DMS153 (cell line): ENCODE measurements at regions not wholly inside any gene's neighbourhood (a gene's known extent, or its start where the extent isn't known, plus 50 kb on each side); places are given as distances from the start of the nearest gene placed in this dataset.
"Not testable (repeated sequence)": the region's sequence is repeated elsewhere in the genome, so short reads cannot be mapped to it uniquely, and the experiment has no call there.

ENCODE experiments used
- DNase-seq: peaks from one replicate; lab custom pipeline; 2025; lab: John Stamatoyannopoulos, UW

DNA sequence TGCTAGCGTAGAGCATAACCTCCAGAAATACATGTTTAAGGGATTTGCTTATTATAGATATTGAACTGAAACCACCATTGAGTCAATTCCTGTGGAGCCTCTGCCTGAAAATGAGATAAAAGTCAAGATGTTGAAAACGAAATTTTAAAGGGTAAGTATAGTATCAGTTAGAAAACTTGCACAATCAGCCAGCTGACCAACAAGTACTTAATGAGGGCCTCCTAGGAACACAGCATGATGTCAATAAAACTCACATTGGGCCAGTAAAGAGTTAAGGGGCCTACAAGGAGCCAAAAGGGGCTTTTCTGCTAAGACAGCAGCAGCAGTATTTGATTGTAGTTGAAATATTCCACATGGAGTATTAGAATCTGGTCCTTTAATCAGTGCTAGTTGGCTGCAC is 314.1 kb upstream of the PPARGC1A start:
- DNase-seq, result no peak

GRCh38 chr4:24202579-24202978 is 312.7 kb upstream of the PPARGC1A start:
- no peak for DNase-seq

GRCh38 chr4:24197955-24198354 is 308.1 kb upstream of the PPARGC1A start:
- DNase-seq, result no peak

- DNase-seq, result no peak
Measured at GRCh38 chr4:24196785-24197184, 306.9 kb upstream of the PPARGC1A start.

DNA sequence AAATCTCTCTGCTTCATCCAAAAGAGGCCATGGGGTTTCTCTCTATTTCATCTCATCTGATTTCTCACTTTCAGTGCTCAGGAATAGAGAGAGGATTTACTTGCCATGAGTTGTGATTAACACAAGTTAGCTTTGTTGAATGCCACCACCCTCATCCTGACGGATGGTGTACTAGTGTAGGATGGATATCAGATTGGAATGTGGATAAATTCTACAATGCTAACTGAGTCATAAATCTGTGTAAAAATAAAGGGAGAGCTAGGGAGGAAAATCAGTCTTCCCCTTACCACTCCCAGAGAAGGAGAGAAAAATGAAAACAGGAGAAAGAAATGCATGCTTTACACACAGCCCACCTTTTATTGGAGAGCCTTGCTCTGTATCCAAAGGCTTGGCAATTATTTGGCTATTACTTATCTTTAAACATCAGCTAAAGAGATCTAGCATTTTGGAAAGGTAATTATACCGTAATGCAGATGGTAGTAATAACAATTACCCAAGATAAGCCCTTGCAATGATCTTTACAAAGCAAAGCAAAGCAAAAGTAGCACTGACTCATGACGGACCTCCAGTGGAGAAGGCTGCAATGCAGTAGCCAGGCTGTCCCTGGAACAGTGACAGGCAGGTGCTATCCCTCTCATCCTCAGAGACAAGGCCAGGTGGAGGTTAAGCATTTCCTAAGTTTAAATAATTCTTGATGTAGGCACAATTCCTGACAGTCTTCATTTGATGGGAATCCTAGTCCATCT is 306.3 kb upstream of the PPARGC1A start:
- no peak for DNase-seq

DNA sequence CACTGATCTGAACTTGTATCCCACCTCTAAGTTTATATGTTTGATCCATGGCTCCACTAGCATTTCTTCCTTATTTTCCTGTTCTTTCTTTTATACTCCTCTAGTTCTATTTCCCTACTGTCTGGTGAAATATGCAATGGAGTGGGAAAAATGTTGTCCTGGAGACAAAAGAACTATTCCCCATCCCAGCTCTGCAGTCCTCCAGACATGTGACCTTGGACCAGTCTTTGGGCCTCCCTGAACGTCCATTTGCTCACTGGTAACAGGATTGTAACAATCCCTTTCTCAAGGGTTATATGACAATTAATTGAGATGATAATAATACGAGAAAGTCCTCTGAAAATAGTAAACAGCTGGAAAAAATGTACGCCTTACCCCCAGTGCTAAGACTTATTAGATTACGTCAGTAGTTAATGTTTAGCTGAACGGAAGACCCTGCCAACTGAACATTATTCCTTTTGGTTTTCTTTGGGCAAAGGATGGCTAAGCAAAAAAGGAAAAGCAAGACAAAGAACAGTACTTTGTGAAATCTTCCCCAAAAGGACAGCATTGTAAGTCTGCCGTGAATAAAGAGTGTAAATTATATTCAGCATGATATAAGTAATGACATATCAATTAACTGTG is 302.3 kb upstream of the PPARGC1A start:
- DNase-seq, result no peak

GRCh38 chr4:24190761-24191695 is 301.2 kb upstream of the PPARGC1A start:
- no peak for DNase-seq

DNA sequence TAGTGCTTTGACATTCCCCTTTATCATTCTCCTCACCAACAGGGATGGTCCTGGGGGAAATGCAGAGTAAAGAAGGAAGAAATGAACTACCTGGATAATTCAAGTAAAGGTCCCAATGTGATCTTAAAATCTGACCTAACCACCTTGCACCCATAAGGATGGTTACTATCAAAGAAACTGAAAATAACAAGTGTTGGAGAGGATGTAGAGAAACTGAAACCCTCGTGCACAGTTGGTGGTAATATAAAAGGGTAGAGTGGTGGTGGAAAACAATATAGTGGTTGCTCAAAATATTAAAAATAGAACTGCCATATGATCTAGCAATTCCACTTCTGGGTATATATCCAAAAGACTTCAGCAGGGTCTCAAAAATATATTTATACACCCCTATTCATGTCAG is 298.6 kb upstream of the PPARGC1A start:
- DNase-seq, result no peak

DNA sequence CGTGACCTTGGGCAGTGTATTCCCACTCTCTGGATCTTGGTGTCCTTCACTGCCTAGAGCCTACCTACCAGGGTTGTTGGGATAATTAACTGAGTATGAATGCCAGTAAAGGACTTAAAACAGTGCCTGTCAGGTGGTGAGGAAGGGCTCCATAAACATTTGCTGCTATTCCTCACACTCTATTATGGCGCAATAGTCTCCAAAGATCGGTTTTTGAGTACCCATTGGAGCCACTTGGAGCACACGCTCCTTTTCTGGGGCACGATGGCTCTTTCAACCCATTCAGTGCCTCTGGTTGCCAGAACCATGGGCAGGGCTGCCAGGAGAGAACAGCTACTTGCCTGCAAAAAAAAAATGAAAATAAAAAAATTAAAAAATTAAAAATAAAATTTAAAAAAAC is 296.6 kb upstream of the PPARGC1A start:
- no peak for DNase-seq

- no peak for DNase-seq
Measured at GRCh38 chr4:24181005-24181404, 291.2 kb upstream of the PPARGC1A start.

DNA sequence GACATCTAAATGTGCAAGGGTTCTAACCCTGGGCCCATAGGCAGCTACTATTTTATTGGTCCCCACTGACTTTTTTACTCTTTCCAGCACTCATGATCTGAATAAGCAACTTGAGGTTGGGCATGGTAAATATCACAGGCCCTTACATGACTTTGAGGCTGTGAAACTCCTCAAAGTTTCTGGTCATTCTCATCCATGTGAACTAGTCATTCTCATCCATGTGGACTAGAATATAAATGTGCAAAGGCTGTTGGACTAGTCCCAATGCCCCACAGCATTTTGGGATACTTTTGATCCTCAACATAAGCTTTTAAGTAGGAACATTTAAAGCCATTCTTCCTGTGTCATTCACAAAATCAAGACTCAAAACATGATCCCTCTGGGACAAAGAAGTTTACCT is 290.7 kb upstream of the PPARGC1A start:
- DNase-seq, result no peak

- DNase-seq, result no peak
Measured at GRCh38 chr4:24179201-24179840, 289.5 kb upstream of the PPARGC1A start.

GRCh38 chr4:24177443-24177842 is 287.6 kb upstream of the PPARGC1A start:
- not testable (repeated sequence) for DNase-seq

DNA sequence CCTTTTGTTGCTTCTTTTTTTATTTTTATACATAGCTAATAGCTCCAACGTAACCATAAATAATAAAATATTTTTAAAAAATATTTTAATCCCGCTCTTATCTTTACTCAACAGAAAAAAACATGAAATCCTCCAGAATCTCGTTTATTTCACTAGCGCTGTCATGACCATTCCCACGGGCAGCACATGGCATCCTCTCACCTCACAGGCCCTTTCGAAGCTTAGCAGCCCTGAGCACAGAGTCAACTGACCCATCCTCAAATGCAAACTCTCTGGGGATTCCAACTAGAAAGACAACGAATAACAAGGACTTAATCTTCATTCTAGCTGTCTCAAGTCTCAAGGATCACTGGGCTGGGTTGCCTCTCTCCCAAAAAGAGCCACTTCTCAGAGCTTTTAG is 285.9 kb upstream of the PPARGC1A start:
- DNase-seq, result no peak

- no peak for DNase-seq
Measured at GRCh38 chr4:24174602-24175001, 284.8 kb upstream of the PPARGC1A start.

DNA sequence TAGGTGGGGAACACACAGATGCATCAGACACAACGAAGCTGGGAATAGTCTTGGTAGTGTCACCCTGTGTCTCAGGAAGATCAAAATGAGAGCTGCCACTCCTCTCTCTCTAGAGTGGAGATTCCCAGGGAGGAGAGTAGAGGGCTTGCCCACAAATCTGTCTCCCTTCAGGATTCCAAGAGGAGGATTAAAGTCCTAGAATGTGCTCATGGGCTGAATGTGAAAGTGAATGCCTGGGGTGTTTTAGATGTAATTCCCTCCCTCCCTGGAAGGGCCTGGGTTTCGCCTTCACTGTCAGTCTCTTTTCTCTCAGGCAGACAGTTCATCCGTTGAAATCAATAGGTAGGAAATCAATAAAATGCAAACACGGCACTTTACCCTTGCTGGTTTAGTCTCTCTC is 282.6 kb upstream of the PPARGC1A start:
- DNase-seq, result no peak

DNA sequence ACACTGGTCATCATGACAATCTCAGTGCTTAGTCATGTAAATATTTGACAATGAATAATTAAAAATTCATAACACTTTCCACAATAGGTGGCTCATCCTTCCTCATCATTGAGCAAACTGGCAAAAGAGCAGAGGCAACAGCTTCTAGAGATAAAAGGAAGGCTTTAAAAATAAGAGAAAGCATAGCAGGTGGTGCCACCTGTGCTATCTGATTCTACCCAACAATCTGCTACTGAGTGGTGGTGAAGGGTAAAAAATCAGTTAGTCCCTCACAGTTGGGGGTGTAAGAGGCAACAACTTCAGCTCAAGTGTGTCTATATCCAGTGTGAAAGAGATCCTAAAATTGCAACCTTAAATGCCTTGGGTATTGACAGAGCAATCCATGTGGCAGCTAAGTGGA is 280.1 kb upstream of the PPARGC1A start:
- no peak for DNase-seq

DNA sequence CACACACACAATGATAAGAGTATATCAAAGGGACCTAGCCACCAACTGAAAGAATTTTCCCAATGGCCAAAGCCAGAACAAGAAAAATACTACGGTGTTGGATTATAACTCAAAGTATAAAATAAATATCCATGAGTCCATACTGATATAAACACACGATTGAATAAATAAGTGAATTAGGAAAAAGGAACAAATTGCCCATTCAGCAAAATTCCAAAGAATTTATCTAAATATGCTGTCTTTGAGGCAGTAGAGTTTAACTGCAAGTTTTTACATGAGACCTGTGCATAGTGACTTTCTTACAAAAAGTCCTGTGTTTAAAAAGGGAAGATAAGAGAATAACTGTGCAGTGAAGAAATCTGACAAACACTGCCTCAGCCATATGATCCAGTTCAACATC is 278.8 kb upstream of the PPARGC1A start:
- DNase-seq, result no peak

GRCh38 chr4:24166501-24166900 is 276.7 kb upstream of the PPARGC1A start:
- no peak for DNase-seq

- no peak for DNase-seq
Measured at GRCh38 chr4:24164797-24165196, 274.9 kb upstream of the PPARGC1A start.

DNA sequence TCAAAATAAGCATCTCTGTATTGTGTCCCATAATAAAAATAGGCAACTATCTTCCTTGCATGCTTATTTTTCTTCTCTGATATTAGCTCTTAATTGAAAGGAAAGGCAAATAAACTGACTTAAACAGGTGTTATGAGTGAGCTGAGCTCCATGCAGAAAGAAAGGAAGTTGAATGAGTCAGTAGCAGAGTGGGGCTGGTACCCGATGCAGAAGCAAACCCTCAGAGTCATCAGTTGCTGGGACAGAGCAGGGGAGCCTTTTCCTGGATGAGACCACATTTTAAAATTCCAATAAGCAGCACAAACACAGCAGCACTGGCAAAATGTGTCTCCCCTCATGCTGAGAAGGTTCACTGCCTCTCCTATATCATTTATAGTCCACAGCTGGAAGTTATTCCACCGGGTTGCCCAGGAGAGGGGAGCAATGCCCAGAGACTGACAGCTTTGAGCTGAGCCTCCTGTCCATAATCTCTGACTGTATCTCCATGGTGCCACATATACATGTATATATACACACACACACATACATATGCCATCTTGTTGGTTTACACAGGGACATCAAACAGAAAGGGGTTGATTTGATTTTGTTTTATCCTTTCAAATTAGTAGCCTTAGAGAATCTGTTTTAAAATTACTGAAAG is 274.3 kb upstream of the PPARGC1A start:
- no peak for DNase-seq

- no peak for DNase-seq
Measured at GRCh38 chr4:24163314-24163713, 273.5 kb upstream of the PPARGC1A start.
